ENCODE measurements at regions not wholly inside any gene's neighbourhood (a gene's known extent, or its start where the extent isn't known, plus 50 kb on each side); places are given as distances from the start of the nearest gene placed in this dataset.
"Not testable (repeated sequence)": the region's sequence is repeated elsewhere in the genome, so short reads cannot be mapped to it uniquely, and the experiment has no call there.

DNA sequence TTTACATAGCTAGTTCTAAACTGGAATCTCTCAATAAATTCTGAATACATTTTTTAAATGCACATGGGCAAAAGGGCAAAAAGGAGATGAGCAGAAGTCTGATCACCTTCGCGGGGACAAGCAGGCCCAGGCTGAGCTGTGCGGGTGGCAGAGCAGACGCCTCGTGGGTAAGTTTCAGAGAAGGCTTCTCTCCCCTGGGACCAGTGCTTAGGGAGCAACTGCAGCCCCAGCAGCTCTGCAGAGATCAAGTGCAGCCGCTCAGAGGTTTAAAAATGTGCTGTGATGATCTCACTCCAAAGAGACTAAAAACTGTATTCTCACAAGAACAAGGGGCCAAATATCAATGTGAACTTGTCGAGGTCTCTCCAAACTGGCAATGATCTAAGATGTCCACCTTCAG lies 264.3 kb upstream of the RNF32 start:
- CTCF ChIA-PET: interaction anchor here (1.1 kb wide), 1 partner anchor 444 kb away, joined by 3 read pairs; no protein-coding TSS in a partner anchor
- no peak overlapping the region for H3K27ac Mint-ChIP-seq
- intact Hi-C loops (cut with micrococcal nuclease): no loop called here

DNA sequence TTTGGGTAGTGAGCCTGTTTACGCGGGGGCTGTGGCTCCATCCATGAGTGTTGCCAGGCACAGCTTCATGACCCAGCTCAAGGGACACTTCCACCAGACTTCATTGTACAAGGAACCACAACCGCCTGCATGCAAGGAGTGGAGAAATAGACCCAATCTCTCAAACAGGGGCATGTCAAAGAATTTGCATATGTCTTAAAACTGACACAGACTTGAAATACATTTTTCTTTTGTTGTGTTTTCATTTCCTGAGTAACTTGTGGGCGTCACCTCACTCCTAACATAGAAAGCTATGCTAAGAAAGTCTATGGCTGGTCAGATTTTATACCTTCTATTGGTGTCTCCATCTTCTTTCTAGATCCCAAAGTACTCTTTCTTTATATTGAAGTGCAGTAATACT lies 266.2 kb upstream of the RNF32 start:
- no peak overlapping the region for H3K4me3 Mint-ChIP-seq
- peaks cover 12% of the 10 kb centered on the region for H3K9me3 Mint-ChIP-seq
- H3K27ac Mint-ChIP-seq: no peak overlapping the region
- no peak for DNase-seq
- intact Hi-C loops (cut with micrococcal nuclease): no loop called here
- CTCF ChIA-PET: no interaction called here
- H3K36me3 Mint-ChIP-seq (ENCODE audit: low read depth): no peaks in the 10 kb centered on the region
- no peaks in the 10 kb centered on the region for H3K4me1 Mint-ChIP-seq (ENCODE audit: low read depth)
- peaks cover 9% of the 10 kb centered on the region for H3K27me3 Mint-ChIP-seq (ENCODE audit: low read depth)

More for the DNA sequence above, 264.3 kb upstream of the RNF32 start:
- no peaks in the 10 kb centered on the region for H3K4me1 Mint-ChIP-seq (ENCODE audit: low read depth)
- H3K36me3 Mint-ChIP-seq (ENCODE audit: low read depth): no peaks in the 10 kb centered on the region
- H3K4me3 Mint-ChIP-seq: no peak overlapping the region
- no peak for DNase-seq
- H3K27me3 Mint-ChIP-seq (ENCODE audit: low read depth): peaks cover 9% of the 10 kb centered on the region
- H3K9me3 Mint-ChIP-seq: peaks cover 4% of the 10 kb centered on the region

DNA sequence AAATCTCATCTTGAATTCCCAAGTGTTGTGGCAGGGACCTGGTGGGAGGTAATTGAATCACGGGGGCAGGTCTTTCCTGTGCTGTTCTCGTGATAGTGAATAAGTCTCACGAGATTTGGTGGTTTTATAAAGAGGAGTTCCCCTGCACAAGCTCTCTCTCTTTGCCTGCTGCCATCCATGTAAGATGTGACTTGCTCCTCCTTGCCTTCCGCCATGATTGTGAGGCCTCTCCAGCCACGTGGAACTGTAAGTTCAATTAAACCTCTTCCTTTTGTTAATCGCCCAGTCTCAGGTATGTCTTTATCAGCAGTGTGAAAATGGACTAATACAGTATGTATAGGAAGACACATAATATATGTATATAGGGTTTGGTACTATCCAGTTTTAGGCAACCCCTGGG lies 270.6 kb upstream of the RNF32 start:
- H3K36me3 Mint-ChIP-seq (ENCODE audit: low read depth); H3K27ac Mint-ChIP-seq; H3K4me1 Mint-ChIP-seq (ENCODE audit: low read depth); H3K4me3 Mint-ChIP-seq; intact Hi-C loops (cut with micrococcal nuclease); H3K27me3 Mint-ChIP-seq (ENCODE audit: low read depth); CTCF ChIA-PET; DNase-seq: not testable (repeated sequence)
- peaks cover 12% of the 10 kb centered on the region for H3K9me3 Mint-ChIP-seq

DNA sequence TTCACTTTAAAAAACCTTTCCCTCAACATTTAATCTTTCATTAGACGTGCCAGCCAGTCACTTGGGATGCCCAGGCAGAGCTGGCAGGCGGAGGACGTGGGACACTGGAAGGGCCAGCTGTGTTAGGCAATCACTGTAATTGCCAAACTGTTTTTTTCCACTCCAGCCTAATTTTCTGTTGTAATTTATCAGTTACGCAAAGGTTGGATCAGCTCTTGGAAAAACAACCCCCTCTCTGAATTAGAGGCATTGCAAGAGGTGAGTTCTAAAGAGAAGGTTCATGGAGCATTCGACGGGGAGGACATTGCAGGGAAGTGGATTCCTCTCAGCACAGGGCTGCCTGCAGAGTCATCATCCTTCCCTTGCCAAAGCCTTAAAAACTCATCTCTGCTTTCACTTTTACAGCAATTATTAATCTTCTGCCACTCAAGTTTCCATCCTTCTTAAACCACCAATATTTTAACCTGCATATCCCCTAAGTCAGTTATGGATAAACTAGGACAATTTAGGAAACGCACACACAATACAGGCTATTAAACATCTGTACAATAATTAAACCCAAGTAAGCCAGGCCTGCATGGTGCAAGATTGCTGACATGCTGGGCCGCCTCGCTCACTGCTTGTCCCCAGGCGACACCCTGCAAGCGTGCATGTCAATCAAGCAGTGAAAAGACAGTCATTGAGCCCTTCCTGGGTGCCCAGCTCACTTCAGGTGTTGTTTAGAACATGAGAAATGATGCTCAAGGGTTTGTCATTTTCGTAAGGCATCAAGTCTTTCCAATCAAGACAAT lies 272.3 kb upstream of the RNF32 start:
- CTCF ChIA-PET: no interaction called here
- no peak for DNase-seq
- Mint-ChIP-seq H3K27ac (no peak overlapping the region), H3K4me3 (no peak overlapping the region), H3K4me1 (ENCODE audit: low read depth) (no peaks in the 10 kb centered on the region), H3K36me3 (ENCODE audit: low read depth) (no peaks in the 10 kb centered on the region), H3K27me3 (ENCODE audit: low read depth) (peaks cover 2% of the 10 kb centered on the region), H3K9me3 (peaks cover 12% of the 10 kb centered on the region)
- intact Hi-C loops (cut with micrococcal nuclease): no loop called here

- no peak for DNase-seq
- Mint-ChIP-seq H3K4me1 (ENCODE audit: low read depth) (no peaks in the 10 kb centered on the region), H3K27me3 (ENCODE audit: low read depth) (peaks cover 2% of the 10 kb centered on the region), H3K9me3 (no peaks in the 10 kb centered on the region), H3K36me3 (ENCODE audit: low read depth) (no peaks in the 10 kb centered on the region), H3K4me3 (no peak overlapping the region), H3K27ac (no peak overlapping the region)
- intact Hi-C loops (cut with micrococcal nuclease): no loop called here
- CTCF ChIA-PET: no interaction called here
Observed at GRCh38 chr7:156363751-156364150, 276.8 kb upstream of the RNF32 start.

DNA sequence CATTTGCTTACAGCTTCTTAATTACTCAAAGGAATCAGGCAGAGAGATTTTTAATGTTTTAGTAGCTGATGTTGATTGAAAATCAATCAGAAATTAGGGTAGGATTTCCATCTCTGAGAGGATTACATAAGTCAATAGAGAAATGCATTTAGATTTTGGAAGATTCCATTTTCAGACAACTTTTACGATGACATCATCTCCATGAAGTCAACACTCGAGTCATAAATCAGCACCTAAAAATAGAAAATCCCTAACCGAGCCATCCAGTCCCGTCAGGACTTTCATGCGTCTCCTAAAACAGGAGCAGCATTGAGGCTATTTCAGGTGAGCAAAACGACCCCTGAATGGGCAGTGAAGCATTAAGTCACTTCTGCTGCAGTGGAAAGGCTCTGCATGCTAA lies 279.7 kb upstream of the RNF32 start:
- CTCF ChIA-PET: no interaction called here

DNA sequence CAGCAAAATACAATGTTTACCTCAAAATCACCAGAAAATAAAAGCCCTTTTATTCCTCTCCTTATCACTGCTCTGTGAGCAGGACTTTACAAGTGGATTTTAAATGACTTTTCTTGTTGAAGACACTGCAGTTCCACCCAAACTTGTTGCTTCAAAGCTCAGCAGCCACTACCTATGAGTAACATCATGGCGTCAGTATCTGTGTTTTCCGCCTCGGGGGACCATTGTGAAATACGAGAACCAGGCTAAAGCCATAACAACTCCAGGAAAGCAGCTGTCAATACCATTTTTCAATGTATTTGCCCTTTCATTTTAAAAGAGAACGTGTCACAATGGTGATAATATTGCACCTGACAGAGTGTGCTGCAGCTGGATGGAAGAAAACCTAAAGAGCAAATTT lies 284.0 kb upstream of the RNF32 start:
- CTCF ChIA-PET: interaction anchor here (0.6 kb wide), 1 partner anchor 811 kb away, joined by 3 read pairs; no protein-coding TSS in a partner anchor
- no peak overlapping the region for H3K27ac Mint-ChIP-seq
- no peaks in the 10 kb centered on the region for H3K4me1 Mint-ChIP-seq (ENCODE audit: low read depth)
- no peak for DNase-seq
- H3K27me3 Mint-ChIP-seq (ENCODE audit: low read depth): peaks cover 4% of the 10 kb centered on the region
- intact Hi-C loops (cut with micrococcal nuclease): no loop called here
- no peak overlapping the region for H3K4me3 Mint-ChIP-seq
- no peaks in the 10 kb centered on the region for H3K36me3 Mint-ChIP-seq (ENCODE audit: low read depth)
- no peaks in the 10 kb centered on the region for H3K9me3 Mint-ChIP-seq

More for the DNA sequence above, 279.7 kb upstream of the RNF32 start:
- H3K4me1 Mint-ChIP-seq (ENCODE audit: low read depth): no peaks in the 10 kb centered on the region
- H3K9me3 Mint-ChIP-seq: no peaks in the 10 kb centered on the region
- intact Hi-C loops (cut with micrococcal nuclease): no loop called here
- H3K27me3 Mint-ChIP-seq (ENCODE audit: low read depth): peaks cover 4% of the 10 kb centered on the region
- no peak overlapping the region for H3K4me3 Mint-ChIP-seq
- no peak overlapping the region for H3K27ac Mint-ChIP-seq
- DNase-seq: no peak
- H3K36me3 Mint-ChIP-seq (ENCODE audit: low read depth): no peaks in the 10 kb centered on the region

GRCh38 chr7:156353352-156353751 lies 287.2 kb upstream of the RNF32 start:
- Mint-ChIP-seq H3K4me3 (no peak overlapping the region), H3K27me3 (ENCODE audit: low read depth) (peaks cover 4% of the 10 kb centered on the region), H3K27ac (no peak overlapping the region), H3K9me3 (no peaks in the 10 kb centered on the region), H3K4me1 (ENCODE audit: low read depth) (no peaks in the 10 kb centered on the region), H3K36me3 (ENCODE audit: low read depth) (no peaks in the 10 kb centered on the region)
- CTCF ChIA-PET: no interaction called here
- no peak for DNase-seq
- intact Hi-C loops (cut with micrococcal nuclease): no loop called here

DNA sequence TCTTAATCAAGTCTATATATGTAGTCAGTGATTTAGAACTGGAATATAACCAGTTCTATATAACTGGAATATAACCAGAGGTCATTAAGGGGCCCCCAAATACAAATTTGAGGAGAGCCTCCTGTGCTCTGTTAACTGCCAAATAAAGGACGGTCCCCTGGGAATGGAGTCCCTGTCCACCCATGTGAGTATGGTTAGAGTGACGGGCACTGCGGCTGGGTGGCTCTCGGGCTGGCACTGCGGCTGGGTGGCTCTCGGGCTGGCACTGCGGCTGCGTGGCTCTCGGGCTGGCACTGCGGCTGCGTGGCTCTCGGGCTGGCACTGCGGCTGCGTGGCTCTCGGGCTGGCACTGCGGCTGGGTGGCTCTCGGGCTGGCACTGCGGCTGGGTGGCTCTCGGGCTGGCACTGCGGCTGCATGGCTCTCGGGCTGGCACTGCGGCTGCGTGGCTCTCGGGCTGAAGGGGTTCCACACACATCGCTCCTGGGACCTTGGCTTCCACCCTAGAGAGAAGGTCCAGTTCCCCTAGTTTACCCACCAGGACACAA lies 292.8 kb upstream of the RNF32 start:
- H3K27me3 Mint-ChIP-seq (ENCODE audit: low read depth); CTCF ChIA-PET; H3K36me3 Mint-ChIP-seq (ENCODE audit: low read depth); H3K27ac Mint-ChIP-seq; intact Hi-C loops (cut with micrococcal nuclease); H3K4me1 Mint-ChIP-seq (ENCODE audit: low read depth); H3K9me3 Mint-ChIP-seq; DNase-seq; H3K4me3 Mint-ChIP-seq: not testable (repeated sequence)

DNA sequence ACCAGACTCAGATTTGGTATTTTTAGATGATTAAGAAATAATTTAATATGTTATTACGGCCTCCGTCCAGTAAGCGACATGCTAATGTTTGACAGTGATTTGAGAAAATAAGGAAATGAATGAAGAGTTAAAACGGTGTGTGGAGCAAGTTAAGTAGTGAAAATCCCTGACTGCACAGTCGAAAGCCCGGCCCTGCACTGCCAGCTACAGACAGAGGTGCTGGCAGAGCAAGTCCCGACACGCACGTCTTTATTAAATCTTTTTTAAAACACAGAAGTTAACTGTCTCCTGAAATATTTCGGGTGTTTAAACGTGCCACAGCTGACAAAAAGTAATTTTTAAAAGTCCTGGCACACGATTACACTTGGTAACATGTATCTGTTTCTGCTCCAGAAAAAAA lies 293.4 kb upstream of the RNF32 start:
- CTCF ChIA-PET: no interaction called here
- no peak for DNase-seq
- no peaks in the 10 kb centered on the region for H3K27me3 Mint-ChIP-seq (ENCODE audit: low read depth)
- H3K9me3 Mint-ChIP-seq: no peaks in the 10 kb centered on the region
- no peak overlapping the region for H3K4me3 Mint-ChIP-seq
- H3K36me3 Mint-ChIP-seq (ENCODE audit: low read depth): no peaks in the 10 kb centered on the region
- intact Hi-C loops (cut with micrococcal nuclease): no loop called here
- no peak overlapping the region for H3K27ac Mint-ChIP-seq
- no peaks in the 10 kb centered on the region for H3K4me1 Mint-ChIP-seq (ENCODE audit: low read depth)

DNA sequence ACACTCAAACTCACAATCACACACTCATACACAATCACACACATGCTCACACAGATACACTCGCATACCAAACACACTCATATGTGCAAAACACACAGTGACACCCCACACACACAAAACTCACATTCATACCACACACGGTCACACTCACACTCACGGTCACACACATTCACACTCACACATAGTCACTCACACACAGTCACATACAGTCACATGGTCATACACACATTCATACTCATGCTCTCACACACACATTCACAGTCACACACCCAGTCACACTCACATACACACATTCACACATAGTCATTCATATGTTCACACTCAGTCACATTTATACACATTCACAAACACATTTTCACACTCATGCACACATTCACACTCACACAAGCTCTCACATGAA lies 296.0 kb upstream of the RNF32 start:
- H3K27ac Mint-ChIP-seq: no peak overlapping the region
- CTCF ChIA-PET: no interaction called here
- H3K4me1 Mint-ChIP-seq (ENCODE audit: low read depth): no peaks in the 10 kb centered on the region
- no peak for DNase-seq
- no peak overlapping the region for H3K4me3 Mint-ChIP-seq
- no peaks in the 10 kb centered on the region for H3K36me3 Mint-ChIP-seq (ENCODE audit: low read depth)
- H3K27me3 Mint-ChIP-seq (ENCODE audit: low read depth): no peaks in the 10 kb centered on the region
- no peaks in the 10 kb centered on the region for H3K9me3 Mint-ChIP-seq
- intact Hi-C loops (cut with micrococcal nuclease): no loop called here

GRCh38 chr7:156334636-156335035 lies 305.9 kb upstream of the RNF32 start:
- H3K4me1 Mint-ChIP-seq (ENCODE audit: low read depth): no peaks in the 10 kb centered on the region
- H3K27ac Mint-ChIP-seq: no peak overlapping the region
- peaks cover 5% of the 10 kb centered on the region for H3K27me3 Mint-ChIP-seq (ENCODE audit: low read depth)
- no peaks in the 10 kb centered on the region for H3K9me3 Mint-ChIP-seq
- H3K36me3 Mint-ChIP-seq (ENCODE audit: low read depth): no peaks in the 10 kb centered on the region
- H3K4me3 Mint-ChIP-seq: no peak overlapping the region
- intact Hi-C loops (cut with micrococcal nuclease): no loop called here
- peak; percentile 27 for DNase-seq
- CTCF ChIA-PET: no interaction called here

DNA sequence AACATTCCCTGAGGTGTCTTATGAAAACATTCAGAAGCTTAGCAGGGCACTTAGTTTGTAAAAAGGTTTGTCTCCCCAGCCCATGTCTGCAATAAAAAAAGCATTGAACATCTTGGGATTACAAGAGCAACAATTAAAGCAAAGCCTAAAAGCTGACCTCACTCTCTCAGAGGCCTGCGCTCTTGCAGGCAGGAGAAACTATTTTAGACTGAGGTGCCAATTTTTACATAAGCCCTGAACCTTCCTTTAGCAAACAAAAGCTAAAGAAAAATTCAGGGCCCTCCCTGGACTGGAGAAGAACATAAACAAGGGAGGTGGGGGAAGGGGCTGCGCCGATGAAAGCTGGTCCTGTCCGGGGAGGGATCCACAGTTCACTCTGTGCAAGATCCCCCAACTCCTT lies 312.7 kb upstream of the RNF32 start:
- Mint-ChIP-seq H3K9me3 (no peaks in the 10 kb centered on the region), H3K27ac (no peak overlapping the region), H3K27me3 (ENCODE audit: low read depth) (peaks cover 7% of the 10 kb centered on the region), H3K36me3 (ENCODE audit: low read depth) (no peaks in the 10 kb centered on the region), H3K4me1 (ENCODE audit: low read depth) (no peaks in the 10 kb centered on the region), H3K4me3 (no peak overlapping the region)
- DNase-seq: no peak
- CTCF ChIA-PET: no interaction called here
- intact Hi-C loops (cut with micrococcal nuclease): no loop called here

All from activated naive CD4-positive, alpha-beta T cell treated with anti-CD3 and anti-CD28 coated beads for 36 hours (primary cell).